HG02852 (cell line): ENCODE measurements at regions not wholly inside any gene's neighbourhood (a gene's known extent, or its start where the extent isn't known, plus 50 kb on each side); places are given as distances from the start of the nearest gene placed in this dataset.
A peak's percentile ranks its signal among the peaks of the same experiment; 100 is the strongest.

Experiments
- ATAC-seq: cut with Tn5 transposase; IDR thresholded peaks from one replicate; pipeline ENCODE4 v1.9.1; 2021; ENCODE audit warnings: mild to moderate bottlenecking, moderate library complexity; ENCODE audit not compliant: unreplicated experiment

DNA sequence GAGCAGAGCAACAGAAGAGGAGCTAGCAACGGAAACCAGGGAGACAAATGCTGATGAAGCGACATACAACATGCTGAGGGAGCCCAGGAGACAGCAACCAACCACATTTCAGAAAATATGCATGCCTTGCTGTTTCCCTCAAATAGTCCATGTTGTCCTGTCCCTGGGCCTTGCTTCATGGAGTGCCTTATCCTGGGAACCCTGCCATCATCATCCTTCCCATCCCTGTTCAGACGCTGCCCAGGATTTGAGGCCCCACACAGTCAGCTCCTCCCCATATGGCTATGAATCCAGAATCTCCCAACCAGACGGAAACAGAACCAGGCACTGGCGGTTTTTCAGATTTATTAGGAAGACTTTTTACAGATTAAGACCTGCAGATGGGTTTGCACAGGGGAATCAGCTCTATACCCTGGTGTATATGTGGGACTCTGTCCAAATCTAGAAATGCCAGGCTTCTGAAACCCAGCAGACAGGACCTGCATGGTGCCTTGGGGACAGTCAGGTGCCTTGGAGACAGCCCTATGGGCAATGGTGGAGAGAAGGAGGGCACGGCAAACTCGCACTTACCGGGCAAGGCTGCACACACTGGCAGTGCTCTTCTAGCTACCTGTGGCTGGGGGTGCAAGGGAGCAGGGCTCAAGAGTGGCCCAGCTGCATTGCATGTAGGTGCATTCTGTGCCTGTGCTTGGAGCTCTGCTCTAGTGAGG lies 199.7 kb upstream of the MAMLD1 start:
- ATAC-seq, result no peak

DNA sequence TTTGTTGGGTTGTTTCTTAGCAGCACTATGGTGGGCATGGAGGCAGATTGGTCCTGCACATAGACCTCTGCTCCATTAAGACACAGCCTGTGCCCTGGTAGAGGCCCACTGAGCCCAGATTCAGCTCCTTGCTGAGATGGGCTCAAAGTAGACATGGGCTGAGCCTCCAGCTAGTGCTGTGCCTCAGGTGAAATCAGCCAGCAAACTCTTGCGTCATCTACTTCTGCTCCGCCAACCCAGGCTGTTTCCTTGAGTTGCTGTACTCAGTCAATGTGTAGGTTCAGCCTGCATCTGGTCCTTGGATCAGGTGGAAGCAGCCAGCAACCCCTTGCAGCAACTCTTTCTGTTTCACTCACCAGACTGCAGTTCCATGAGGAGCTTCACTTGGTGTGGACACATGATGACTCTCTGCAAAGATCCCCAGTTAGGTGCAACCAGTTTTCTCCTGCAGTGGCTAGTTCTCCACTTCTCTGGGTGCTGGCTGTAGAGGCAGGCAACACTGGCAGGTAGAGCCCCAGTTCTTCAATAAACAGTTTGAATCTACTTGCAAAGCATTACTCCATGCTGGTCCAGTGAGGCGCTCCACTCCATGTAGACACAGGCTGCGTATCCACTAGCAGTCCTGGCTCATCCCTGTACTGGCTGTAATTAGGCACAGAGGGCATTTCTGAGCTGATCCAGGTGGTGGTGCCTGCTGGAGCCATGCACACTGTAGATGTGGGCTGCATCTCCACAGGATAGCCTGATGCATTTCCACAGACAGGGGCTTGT lies 199.0 kb upstream of the MAMLD1 start:
- ATAC-seq, result no peak

DNA sequence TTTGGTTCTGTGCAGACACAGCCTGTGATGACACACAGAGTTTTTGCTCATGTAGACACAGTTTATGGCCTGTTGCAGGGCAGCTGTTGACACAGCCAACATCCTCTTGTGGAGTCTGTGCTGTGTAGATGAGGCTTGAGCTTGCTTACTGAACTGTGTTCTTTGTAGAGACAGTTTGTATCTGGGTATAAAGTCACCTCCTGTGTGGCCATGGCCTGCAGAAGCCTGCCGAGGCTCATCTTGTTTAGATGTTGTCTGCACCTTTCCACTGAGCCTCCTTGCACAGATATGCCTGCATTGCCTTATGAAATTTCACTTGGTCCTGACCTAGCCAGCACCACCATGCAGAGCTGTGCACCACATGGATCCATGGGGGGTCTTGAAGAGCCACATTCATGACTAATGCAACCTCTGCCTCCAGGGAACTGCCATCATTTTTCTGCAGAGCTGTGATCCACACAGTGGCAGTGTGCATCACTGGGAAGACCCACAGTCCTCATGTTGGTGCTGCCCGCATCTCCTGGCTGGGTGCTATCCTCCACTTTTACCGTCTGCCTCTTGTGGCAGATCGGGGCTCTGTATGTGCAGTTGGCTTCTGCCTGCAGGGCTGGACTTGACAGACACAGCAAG lies 198.0 kb upstream of the MAMLD1 start:
- ATAC-seq, result no peak

DNA sequence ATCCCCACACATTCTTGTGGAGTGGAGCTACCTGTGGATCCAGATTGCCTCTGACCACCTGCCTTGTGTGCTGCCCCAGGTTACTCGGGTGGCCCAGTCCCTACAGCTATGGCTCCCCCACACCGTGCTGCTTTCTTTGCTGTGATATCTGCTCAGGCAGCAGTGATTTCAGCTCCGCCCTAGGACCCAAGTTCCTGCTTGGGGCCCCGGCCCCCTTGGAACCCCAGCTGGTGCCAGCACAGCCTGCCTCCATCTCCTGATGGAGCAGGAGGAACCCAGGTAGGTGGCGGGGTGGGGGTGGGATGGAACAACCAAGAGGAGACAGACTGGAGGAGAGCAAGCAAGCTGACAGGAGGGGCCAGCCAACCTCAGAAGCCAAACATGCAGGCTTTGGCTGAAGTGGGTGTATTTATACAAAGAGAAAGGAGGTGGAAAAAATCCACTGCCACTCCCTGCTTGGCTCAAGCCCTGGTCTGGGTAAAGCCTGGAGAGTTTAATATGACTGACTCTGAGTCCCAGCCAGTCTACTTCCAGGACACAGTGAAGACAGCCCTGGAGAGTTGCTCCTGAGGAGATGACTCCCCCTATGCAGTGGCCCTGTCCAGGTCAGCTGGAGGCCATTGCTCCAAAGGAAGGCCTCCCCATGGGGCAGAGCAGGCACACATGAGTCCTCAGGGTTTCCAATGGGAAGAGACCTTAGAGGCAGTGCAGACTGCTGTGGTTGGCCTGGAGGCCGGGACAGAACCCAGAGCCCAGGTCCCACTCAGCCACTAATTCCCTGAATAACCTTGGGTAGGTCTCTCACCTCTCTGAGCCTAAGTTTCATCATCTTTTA lies 197.1 kb upstream of the MAMLD1 start:
- ATAC-seq, result no peak

DNA sequence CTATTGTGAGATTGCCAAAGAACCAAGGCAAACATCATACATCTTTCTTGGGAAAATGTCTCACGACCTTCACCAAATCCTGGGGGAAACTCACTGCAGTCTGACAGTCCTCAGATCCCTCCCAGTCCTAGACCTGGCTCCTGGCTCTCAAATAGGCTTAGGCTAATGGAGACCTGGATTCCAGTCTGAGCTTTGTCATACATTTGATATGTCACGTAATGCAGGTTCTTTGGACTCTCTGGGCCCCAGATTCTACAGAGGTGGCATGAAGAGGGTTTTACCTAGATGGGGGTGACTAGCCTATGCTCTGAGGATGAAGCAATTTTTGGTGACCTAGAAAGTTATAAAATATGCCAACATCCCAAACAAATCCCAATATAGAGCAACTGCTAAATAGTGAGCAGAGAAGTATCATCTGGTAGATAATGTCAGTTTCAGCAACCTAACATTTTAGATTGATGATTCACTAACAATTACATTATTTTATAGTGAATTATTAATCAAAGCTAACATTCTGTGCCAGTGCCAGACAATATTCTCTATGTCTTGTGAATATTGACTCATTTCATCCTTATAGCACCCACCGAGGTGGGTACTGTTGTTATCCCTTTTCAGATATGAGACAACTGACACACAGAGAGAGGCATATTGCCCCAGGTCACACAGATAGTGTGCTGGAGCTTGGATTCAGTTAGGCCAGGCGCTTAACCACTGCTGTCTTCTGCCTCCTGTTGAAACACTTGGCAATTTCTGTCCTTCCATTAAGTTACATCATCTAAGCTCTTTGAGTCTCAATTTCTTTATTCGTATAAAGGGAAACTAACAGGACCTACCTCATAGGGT lies 195.4 kb upstream of the MAMLD1 start:
- no peak for ATAC-seq

DNA sequence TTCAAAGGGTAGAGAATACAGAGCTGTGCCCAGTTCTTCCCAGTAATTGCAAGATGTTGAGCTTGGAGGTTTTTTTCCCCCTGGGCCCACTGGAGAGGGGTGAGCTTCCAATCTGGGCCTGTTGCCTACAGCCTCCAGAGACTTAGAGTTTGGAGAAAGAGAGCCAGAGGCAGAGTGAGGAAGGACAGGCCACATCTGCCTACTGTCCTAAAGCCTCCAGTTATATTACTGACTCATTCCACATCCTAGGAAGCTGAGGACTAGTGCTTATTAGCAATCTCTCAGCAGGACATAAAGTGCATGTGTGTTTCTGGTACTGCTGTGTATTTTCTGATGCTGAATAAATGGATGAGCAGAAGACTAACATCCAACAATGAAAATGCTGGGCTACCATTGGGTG lies 181.0 kb upstream of the MAMLD1 start:
- ATAC-seq, result no peak

DNA sequence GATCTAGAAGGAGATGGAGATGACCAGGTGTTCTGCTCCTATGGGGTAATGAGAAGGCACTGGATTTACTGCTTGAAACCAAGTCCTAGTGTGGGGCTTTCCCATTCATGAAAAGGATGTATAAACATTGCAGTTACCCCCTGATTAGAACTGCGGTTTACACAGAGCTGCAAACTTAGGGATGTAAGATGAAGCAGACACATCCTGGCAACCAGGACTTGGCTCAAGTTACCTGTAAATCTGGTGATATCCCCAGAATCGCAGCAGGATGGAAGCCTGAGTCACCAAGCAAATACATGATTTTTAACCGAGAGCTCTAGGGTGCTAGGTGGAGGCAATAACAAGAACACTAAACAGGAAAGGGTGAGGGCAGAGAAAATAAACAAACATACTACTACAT lies 178.6 kb upstream of the MAMLD1 start:
- ATAC-seq, result no peak

DNA sequence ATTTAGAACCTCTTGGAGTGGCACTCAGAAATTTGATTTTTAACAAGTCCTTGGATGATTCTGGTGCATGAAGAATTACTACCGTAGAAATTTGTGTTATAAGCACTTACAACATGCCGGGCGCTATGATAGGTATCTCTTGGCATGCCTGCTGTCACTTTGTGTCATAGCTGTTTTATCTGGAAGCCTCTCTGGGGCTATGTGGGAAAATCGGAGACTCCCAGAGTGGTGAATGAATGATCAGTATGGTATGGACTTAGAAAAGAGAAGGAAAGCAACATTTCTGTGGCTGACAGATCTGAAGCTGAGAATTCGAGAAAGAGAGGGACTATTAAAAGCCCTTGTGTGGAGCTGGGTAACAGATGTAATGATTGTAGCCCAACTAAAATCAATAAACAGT lies 177.4 kb upstream of the MAMLD1 start:
- no peak for ATAC-seq

DNA sequence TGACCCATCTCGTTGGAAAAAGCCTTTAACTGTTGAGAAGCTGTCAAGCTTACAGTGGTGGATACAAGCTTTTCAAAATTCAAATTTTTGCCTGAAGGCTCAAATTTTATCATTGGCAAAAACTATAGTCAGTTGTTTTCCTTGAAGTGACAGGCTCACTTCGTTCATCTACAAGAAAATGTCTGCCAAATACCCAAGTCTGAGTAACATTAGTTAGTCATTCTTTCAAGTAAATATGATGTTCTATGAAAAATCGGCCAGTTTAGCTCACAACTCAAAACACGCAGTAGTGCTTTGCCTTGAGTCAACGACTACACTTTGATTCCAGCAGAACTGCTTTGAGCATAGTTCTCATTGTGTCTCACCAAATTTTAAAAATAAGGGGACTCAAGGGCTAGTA lies 170.3 kb upstream of the MAMLD1 start:
- no peak for ATAC-seq

DNA sequence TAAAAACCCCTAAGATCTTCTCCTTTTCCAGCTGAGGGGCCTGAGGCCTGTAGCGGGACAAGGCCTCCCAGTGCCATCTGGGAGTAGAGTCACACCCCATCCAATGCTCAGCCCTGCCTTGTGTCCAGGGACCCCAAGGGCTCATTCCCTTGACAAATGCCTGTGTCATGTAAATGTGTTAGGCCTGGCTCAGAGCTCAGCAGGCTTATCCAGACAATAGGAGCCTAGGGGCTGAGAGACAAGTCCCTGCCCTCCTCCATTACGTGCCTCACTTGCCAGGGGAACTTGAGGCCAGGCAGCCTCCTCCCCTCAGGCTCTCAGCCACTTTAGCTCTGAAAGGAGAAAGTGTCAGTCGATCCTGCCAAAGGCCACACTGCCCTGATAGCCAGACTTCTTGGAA lies 166.8 kb upstream of the MAMLD1 start:
- ATAC-seq, result no peak

DNA sequence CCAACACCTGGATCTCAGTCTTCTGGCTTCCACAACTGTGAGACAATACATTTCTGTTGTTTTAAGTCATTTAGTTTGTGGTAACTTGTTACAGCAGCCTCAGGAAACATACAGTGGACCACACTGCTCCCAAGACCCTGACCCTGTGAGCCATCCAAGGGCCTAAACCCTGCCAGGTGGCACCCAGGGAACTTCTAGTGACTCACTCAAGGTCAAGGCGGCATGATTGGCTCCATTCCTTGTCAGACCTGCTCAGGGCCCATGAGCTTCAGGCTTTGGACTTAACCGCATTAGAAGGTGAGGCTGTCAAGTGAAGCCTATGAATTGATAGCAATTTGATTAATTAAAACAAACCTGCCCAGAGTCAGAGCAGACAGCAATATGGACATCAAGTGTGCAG lies 165.7 kb upstream of the MAMLD1 start:
- ATAC-seq, result no peak

DNA sequence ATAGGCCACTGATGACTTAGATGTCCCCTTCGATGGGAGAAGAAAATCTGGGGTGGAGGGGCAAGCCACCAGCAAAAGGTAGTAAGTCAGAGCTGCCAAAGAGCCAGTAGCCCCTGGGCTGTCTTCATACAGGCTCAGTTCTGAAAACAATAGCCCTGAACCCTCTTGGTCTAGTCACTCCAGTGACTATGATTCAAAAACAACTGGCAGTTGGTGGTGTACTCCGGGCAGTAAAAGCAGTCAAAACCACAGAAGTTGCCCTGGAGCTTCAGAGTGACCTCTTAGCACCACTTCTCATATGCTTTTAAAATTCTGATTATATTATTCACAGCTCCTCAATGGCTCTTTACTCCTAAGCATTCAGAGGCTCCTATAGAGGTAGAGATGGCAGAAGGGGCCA lies 164.3 kb upstream of the MAMLD1 start:
- no peak for ATAC-seq

DNA sequence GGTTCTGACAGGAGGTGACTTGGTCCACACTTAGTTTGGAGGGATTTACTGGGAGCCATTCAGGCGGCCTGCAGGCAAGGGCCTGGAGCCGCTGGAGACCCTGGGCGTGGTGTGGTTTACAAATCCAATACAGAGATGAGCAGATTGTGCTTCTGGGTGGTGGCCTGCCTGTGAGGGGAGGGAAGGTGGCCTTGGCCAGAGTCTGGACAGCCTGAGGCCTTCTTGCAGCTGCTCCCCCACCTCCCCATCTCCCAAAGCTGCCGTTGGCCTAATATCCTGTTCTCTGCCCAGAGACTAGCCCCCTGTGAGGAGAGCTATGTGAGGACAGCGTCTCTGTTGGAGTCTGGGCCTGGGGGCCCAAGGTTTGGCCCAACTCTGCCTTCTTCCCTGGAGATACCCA lies 163.9 kb upstream of the MAMLD1 start:
- ATAC-seq, result no peak

DNA sequence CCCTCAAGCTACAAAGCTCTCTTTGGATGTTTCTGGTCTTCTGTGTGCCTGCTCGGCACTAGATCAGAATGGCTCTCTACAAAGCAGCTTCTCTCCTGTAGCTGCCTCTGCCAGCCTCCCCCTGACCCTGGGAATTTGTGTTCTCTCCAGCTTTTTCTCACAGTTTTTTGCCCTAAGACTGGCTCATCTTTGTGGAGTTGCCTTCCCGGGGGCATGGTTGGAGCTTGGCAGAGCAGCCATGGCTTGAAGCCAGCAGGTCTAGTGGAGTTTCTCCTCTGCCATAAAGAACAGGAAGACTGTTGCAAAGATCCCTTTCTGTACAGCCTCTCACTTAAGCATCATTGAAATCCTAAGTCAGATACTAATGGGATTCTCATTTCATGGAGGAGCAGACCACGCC lies 163.3 kb upstream of the MAMLD1 start:
- ATAC-seq, result no peak

DNA sequence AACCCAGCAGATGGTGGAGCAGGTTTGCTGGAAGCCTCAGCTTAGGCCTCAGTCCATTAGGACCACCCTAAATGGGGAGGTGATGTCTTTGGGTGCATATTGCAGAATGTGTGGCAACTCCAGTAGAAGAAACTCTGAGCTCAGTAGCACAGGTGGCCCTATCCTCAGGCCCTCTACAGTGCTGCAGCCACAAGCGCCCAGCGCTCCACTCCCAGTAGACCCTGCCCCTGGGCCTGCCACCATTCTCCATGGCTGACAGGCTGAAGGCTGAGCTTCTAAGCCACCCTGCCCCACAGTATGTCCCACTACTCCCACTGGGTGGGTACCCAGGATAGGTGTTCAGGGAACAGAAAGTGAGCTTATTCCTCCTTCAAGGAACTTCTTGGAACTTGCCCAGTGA lies 162.8 kb upstream of the MAMLD1 start:
- ATAC-seq, result no peak

DNA sequence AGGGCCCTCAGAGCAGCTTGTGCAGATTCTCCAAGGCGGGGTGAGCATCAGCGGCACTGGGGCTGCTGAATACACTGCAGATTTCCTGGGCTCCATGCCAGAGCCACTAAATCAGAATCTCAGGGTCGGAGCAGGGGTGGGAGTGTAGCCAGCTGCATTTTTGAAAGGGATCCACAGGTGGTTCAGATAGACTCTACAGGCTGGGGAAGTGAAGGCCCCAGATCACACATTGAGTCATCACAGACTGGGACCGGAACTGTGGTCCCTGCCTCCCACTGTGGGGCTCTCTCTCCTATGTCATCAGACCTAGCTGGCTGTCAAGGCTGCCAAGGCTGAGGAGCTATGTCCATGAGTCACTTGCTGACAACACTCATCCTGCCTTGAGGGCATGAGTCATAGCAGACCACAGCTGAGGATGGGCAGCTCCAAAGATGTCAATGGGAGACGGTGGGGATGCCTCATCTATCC lies 162.3 kb upstream of the MAMLD1 start:
- peak; percentile 99 for ATAC-seq

DNA sequence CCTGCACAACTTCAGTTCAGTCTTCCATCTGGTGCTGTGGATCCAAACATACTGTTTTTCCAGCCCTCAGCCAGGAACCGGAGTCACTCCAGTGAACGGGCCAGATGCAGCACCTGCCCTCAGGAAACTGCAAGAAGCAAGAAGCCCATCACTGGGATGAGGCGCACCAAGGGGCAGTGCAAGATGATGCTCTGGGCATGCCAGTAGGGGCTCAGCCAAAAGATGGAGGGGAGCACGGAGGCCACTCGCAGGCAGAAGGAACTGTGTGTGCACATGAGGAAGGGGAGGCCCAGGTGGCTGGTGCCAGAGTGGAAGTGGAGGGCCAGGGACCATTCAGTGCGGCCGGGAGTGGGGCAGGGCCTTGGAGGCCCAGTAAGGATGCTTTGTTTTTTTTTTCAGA lies 161.7 kb upstream of the MAMLD1 start:
- ATAC-seq, result no peak

DNA sequence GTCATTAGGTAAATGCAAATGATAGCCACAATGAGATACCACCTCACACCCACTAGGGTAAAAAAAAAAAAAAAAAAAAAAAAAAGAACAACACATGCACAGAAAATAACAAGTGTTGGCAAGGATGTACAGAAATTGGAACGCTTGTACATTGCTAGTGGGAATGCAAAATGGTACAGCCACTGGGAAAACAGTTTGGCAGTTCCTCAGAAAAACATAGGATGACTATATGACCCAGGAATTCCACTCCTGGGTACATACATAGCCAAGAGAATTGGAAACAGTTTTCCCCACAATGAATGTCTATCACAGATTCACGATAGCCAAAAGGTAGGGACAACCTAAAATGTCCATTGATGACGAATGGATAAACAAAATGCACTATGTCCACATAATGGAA lies 161.3 kb upstream of the MAMLD1 start:
- ATAC-seq, result no peak

DNA sequence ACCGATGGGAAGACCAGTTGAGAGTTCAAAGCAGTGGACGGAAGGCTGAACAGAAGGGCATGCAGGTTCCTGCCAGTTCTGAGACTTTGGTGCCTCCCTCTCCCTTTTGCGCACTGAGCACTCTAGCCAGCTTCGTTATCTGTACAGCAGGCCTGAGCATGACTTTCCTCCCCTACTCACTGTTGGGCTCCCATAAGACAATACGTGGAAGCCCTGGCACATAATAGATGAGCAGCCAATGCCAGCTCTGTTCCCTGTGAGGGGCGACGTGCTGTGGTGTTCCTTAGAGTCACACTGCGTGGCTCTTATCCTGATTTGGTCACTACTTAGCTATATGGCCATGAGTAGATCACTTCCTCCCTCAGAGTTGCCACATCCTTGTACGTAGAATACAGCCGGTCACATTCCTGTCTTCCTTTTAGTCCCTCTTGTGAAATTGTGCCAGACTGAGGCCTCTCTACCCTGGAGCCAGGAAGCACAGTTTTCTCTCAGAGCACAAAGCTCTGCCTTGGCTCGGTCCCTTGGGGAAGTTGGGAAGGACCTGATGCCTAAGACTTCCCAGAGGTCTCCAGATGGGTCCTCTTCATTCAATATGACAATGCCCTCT lies 160.4 kb upstream of the MAMLD1 start:
- ATAC-seq, result no peak

DNA sequence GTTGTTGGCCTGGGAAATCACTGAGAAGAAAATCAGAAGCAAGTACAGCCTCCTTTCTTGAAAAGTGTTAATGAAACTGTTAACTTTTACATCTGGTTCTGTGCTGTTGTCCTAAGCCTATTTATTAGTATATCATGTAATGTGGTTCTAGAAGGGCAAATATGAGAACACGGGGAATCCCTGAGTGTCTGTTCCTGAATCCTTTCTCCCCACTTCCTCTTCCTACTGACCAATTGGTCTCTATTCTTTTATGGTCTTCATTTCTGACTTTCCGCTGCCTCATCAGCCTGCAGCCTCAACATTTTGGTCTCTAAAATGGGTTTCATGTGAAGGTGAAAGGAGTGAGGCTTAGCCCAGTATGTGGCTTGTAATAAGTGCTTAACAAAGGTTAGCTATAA lies 159.9 kb upstream of the MAMLD1 start:
- no peak for ATAC-seq
